H1 (cell line): ENCODE measurements at regions not wholly inside any gene's neighbourhood (a gene's known extent, or its start where the extent isn't known, plus 50 kb on each side); places are given as distances from the start of the nearest gene placed in this dataset.

ENCODE experiments used
- ATF2 ChIP-seq: IDR thresholded peaks from 2 replicates; pipeline ENCODE4 v1.6.1; 2012; ENCODE audit warnings: low read length, inconsistent platforms
- CEBPB ChIP-seq: IDR thresholded peaks from 2 replicates; pipeline ENCODE4 v1.6.1; 2012; ENCODE audit warnings: low read depth, low read length
- CHD2 ChIP-seq: IDR thresholded peaks from 2 replicates; pipeline ENCODE4 v1.6.1; 2012; ENCODE audit warnings: low read length, improper control_type of control experiment
- CTCF ChIP-seq, 3 experiments: IDR thresholded peaks; 1 replicate in 2 of 3; 2 replicates in 1 of 3; pipeline versions ENCODE4 v1.5.1 to v1.6.1; 2011; ENCODE audit warnings: low read length in 3 of 3, mild to moderate bottlenecking in 3 of 3, inconsistent platforms in 2 of 3, low read depth in 1 of 3, moderate library complexity in 1 of 3; ENCODE audit not compliant: insufficient read depth in 1 of 3; ENCODE audit errors: control extremely low read depth in 1 of 3
- EP300 ChIP-seq, 2 experiments: IDR thresholded peaks; 1 replicate in 1 of 2; 2 replicates in 1 of 2; pipeline ENCODE4 v1.6.1; 2011 to 2012; ENCODE audit warnings: low read depth in 2 of 2, low read length in 2 of 2, mild to moderate bottlenecking in 2 of 2, borderline replicate concordance in 1 of 2, inconsistent platforms in 1 of 2, moderate library complexity in 1 of 2
- GABPA ChIP-seq: IDR thresholded peaks from 2 replicates; pipeline ENCODE4 v1.6.1; 2011; ENCODE audit warnings: mild to moderate bottlenecking, low read length, moderate library complexity, borderline replicate concordance; ENCODE audit not compliant: insufficient read depth
- MAX ChIP-seq: IDR thresholded peaks from 2 replicates; pipeline ENCODE4 v1.6.1; 2012; ENCODE audit warnings: inconsistent platforms
- POLR2A ChIP-seq, 2 experiments: IDR thresholded peaks; 1 replicate in 1 of 2; 2 replicates in 1 of 2; pipeline ENCODE4 v1.6.1; 2011; ENCODE audit warnings: low read depth in 2 of 2, low read length in 2 of 2, mild to moderate bottlenecking in 2 of 2; ENCODE audit errors: control extremely low read depth in 1 of 2
- POLR2AphosphoS5 ChIP-seq: IDR thresholded peaks from 2 replicates; pipeline ENCODE4 v1.6.1; 2011; ENCODE audit warnings: low read depth, low read length
- RAD21 ChIP-seq, 2 experiments: IDR thresholded peaks in 1 of 2; conservative IDR thresholded peaks in 1 of 2; 2 replicates each; pipeline ENCODE4 v1.6.1; 2011; ENCODE audit warnings: low read depth in 2 of 2, low read length in 2 of 2, improper control_type of control experiment in 1 of 2, inconsistent platforms in 1 of 2, mild to moderate bottlenecking in 1 of 2, moderate library complexity in 1 of 2
- SAP30 ChIP-seq: fragments of 300-600 bp; sonication (generic); IDR thresholded peaks from 2 replicates; pipeline ENCODE4 v1.7.1; 2012; ENCODE audit warnings: low read length, moderate library complexity, mild to moderate bottlenecking, inconsistent platforms; ENCODE audit not compliant: insufficient read depth, insufficient replicate concordance
- TBP ChIP-seq: IDR thresholded peaks from 2 replicates; pipeline ENCODE4 v1.6.1; 2011; ENCODE audit warnings: low read depth, low read length, improper control_type of control experiment
- USF2 ChIP-seq: IDR thresholded peaks from 2 replicates; pipeline ENCODE4 v1.6.1; 2011; ENCODE audit warnings: low read length, improper control_type of control experiment

GRCh38 chr5:56422076-56422762, 189.1 kb upstream of the ANKRD55 start:
- TF ChIP-seq POLR2A (IDR thresholded peaks at IDR 0.05; ENCODE audit: control extremely low read depth in 1 of 2, low read depth in 2 of 2, low read length in 2 of 2), result no peak
- no peak for TF ChIP-seq CTCF (IDR thresholded peaks at IDR 0.05; ENCODE audit: control extremely low read depth in 1 of 3, insufficient read depth in 1 of 3, low read depth in 1 of 3, low read length in 3 of 3)
- no peak for TF ChIP-seq SAP30
- no peak for TF ChIP-seq USF2
- TF ChIP-seq GABPA, result no peak
- no peak for TF ChIP-seq CEBPB
- no peak for TF ChIP-seq ATF2
- no peak for TF ChIP-seq RAD21 (IDR thresholded peaks at IDR 0.05 in 1 of 2, conservative IDR thresholded peaks at IDR 0.05 in 1 of 2; ENCODE audit: low read depth in 2 of 2, low read length in 2 of 2)
- TF ChIP-seq CHD2, result no peak
- TF ChIP-seq MAX, result no peak
- TF ChIP-seq POLR2AphosphoS5, result no peak
- no peak for TF ChIP-seq TBP
- no peak for TF ChIP-seq EP300 (IDR thresholded peaks at IDR 0.05; ENCODE audit: borderline replicate concordance in 1 of 2, low read depth in 2 of 2, low read length in 2 of 2)
